H1 (cell line): ENCODE measurements at regions not wholly inside any gene's neighbourhood (a gene's known extent, or its start where the extent isn't known, plus 50 kb on each side); places are given as distances from the start of the nearest gene placed in this dataset.

Source experiments
- RNF2 ChIP-seq: fragments of 200-900, 300-1000 bp; sonication (generic); IDR thresholded peaks from 2 replicates; pipeline ENCODE4 v1.7.1; 2016; ENCODE audit warnings: borderline replicate concordance, low read depth, mild to moderate bottlenecking, antibody characterized with exemption, low read length; ENCODE audit not compliant: poor library complexity, severe bottlenecking; ENCODE audit errors: missing control alignments

GRCh38 chr2:8548065-8548618, 133.7 kb upstream of the ID2 start (continued):
- no peak for TF ChIP-seq RNF2
